CD4-positive, alpha-beta T cell treated with Interferon alpha-2 for 1 hour (primary cell): ENCODE measurements at regions not wholly inside any gene's neighbourhood (a gene's known extent, or its start where the extent isn't known, plus 50 kb on each side); places are given as distances from the start of the nearest gene placed in this dataset.

Source experiments
- DNase-seq, 2 donors: peaks; one replicate each; pipeline ENCODE4 v3.0.0-alpha.2; 2020 to 2022

DNA sequence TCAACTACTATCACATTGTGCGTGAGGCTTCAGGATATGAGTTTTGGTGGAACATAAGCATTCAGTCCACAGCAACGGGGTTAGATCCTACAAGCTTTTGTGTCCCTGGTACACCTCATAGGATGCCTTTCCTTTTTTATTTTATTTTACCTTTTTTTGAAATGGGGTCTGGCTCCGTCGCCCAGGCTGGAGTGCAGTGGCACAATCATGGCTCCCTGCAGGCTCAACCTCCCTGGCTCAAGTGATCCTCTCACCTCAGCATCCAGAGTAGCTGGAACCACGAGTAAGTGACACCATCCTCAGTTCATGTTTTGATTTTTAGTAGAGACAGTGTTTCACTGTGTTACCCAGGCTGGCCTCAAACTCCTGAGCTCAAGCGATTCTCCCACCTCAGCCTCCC is 86.0 kb upstream of the RAI14 start:
- DNase-seq = no peak

DNA sequence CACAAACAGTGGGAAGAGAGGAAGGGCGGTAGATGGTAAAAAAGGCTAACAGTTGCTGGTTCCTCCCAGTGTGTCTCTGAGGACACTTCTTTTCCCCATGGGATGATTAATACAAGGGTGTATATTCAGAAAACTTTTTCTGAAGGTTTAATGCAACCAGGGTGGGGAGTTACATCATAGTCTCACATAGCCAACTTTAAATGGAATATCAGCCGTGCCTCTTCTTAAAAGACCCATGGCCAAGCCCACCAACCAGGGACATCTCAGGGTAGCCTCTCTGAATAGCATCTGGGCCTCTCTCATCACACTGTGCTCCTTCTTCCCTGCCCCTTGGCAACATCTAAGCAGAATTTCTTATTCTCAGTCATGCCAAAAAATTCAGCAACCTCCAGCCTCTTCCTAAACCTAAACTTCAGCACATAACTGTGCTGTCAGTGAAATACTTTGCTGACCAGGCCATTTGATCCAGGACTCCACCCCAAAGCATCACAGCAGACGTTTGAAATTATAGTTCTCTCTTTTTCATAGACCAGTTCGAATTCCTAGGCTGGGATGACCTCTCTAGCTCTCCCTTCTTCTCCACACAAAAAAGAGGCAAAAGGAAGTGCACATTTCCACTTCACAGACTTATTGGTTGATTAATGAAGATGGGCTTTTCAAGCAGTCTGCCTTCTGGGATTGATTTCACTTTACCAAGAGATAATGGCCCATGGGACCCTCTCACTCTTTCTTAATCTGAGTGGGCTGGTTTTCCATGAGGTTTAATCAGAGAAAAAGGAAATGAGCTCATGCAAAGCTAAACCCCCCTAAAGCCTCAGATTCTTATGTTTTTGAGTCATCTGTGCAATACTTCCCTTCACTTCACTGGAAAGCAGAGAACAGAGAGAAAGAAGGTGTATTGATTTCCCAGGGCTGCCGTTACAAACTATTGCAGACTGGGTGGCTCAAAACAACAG is 85.1 kb upstream of the RAI14 start:
- no peak for DNase-seq

DNA sequence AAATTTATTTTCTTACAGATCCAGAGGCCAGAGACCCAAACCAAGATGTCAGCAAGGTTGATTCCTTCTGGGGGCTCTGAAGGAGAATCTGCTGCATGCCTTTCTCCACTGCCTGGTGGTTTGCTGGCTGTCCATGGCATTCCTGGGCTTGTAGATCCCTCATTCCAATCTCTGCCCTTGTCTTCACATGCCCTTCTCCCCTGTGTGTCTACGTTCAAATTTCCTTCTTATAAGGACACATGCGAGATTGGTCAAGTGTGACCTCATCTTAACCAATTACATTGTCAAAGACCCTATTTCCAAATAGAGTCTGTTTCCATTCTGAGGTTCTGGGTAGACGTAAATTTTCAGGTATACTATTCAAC is 84.5 kb upstream of the RAI14 start:
- DNase-seq = no peak

DNA sequence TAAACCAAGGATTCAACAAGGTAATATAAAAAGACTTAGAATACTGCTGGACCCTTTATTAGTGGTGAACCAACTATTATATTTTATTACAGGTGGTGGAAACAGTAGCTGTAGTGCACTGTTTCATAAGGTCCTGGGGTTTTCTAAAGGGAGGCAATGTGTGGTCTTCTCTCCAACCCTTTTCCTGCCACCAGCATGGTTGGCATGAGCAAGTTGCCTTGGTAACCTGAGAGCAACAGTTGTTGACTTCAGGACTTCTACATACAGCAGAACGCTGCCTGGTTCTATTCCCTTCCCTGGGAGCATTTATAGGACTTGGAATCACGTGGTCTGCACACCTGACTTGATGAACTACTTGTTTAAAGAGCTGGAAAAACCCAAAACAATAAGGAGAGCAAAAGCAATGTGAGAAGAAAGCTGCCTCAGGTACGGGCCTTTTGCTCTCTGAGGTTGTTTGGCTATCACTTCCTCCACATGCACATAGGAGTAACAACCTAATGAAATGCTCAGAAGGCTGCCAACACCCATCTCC is 81.1 kb upstream of the RAI14 start:
- no peak for DNase-seq

DNA sequence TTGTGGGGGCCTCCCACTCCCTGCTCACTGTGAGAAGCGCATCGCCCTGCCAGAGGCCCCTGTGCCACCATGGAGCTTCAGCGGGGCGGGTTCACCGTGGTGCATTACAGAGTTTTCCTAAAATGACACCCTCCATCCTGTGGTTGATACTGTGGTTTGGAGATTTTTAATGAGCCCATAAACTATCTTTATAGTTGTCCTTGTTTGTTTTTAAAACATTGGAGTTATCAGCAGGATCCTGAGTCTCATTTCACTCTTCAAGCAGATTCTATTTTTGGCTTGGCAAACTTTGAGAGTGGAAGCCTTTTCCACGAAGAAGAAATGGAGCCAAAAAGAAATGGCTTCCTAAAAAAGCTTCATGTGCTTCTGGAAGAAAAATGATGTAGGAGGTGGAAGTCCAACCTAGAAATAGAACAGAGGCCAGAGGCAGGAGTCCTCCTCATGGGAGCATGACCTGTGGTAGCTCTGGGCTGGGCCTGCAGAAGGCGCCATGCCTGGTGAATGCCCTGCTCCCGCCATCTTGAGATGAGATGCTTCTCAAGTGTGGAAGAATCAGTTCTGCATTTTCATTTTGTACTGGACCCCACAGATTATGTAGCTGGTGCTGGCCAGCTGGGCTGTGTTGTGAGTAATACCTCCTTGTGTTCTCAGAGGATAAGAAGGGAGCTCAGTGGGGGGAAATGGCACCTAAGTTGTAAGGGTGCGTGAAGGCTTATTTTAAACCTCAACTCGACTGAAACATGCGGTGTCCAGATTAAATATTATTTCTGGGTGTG is 79.0 kb upstream of the RAI14 start:
- no peak for DNase-seq

DNA sequence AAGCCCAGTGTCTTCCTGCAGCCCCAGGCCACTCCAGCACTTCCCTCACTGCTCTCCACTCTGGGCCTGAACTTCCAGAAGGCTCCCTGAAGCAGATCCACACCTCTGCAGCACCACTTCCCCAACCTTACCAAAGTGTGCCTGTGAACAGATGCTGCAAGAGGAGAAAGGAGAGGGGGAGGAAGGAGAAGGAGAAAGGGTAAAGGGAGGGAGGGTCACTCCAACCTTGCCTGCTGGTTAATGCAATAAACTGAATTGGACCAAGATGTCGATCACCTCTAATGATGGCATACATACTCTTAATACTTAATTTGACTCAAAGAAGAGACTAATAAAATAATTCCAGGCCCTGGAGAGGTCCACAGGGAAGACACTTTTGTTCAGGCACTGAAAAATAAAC is 77.2 kb upstream of the RAI14 start:
- no peak for DNase-seq

DNA sequence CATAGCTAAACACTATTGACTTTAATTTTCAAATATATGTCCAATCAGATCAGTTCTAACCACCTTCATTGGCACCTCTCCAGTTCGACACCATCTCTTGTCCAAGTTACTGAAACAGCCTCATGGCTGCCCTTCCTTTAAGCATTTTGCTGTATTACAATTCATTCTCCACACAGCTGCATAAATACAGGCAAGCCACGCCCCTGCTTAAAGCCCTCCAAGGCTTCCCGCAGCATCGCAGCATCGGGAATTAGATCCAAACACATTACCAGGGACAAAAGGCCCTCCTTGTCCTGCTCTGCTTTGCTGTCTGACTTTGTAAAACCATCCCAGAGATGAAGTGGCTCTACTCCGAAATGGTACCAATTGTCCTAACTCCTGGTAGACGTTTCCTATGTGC is 75.1 kb upstream of the RAI14 start:
- DNase-seq = no peak

DNA sequence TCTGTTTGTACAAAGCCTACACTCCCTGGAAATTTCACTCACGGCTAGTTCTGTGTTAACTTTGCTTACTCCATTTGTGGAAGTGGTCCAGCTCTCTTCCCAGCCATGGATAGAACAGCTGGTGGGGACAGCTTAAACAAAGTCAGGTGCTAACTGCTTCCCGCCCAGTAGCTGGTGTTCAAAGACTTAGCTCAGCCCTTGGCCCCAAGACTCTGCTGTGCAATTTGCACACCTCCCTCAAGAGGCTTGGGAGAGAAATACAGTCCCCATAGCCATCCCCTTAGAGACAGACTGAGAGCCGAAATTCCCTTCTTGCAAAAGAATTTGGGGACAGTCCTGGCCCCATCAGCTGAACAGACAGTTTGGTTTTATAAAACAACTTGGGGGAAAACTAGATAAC is 73.8 kb upstream of the RAI14 start:
- DNase-seq = no peak

DNA sequence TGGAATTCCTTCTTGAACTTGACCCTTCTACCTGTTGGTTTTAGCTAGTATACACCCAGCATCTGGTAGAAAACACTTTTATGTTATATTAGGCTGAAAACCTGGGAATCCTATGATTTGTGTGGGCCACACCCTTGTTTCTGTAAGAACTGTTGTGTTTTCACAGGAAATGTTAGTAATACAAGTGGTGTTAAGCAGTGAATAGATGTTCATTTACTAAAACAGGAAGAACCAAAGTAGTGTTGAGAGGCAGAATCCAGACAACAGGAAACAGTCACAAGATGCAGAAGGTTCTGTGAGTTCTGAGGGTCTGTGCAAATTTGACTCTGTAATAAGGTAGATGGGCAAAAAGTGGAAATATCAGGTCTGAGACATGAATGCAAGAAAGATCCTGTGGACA is 73.0 kb upstream of the RAI14 start:
- no peak for DNase-seq

DNA sequence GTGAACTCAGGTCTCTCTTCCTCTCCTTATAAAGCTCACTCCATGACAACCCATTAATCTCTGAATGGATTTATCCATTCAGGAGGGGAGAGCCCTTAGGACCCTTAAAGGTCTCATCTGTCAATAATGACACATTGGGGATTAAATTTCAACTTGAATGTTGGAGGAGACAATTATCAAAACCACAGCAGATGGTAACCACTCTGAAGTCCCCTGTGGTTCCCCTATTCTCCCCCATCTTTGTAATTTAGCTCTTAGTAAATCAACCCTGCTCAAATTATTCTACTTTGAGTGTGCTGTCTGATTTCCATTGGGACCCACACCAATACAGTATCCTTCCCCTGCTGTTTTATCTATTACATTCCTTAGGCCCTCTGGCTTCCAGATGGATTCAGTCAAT is 72.0 kb upstream of the RAI14 start:
- no peak for DNase-seq

DNA sequence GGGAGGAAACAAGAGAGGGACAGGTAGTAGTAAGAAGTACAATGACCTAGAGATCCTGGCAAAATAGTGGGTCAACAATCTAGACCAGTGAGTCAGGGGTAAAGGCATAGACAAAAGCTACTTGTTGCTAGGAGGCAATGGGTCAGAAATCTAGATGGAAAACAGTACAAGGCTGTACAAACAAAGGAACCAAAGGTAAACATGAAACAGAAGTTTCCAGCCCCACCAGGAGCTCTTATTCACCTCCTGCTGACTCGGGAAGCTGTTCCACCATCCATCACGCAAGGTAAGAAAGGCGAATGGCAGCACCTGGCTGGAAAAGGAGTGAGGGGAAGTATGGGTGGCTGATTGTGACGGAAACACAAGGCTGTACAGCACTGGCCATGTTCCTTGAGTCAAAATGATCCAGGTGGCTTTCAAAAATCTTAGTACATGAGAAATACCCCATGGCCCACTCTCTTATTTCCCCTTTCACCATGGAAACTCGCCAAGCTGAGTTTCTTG is 70.5 kb upstream of the RAI14 start:
- no peak for DNase-seq

DNA sequence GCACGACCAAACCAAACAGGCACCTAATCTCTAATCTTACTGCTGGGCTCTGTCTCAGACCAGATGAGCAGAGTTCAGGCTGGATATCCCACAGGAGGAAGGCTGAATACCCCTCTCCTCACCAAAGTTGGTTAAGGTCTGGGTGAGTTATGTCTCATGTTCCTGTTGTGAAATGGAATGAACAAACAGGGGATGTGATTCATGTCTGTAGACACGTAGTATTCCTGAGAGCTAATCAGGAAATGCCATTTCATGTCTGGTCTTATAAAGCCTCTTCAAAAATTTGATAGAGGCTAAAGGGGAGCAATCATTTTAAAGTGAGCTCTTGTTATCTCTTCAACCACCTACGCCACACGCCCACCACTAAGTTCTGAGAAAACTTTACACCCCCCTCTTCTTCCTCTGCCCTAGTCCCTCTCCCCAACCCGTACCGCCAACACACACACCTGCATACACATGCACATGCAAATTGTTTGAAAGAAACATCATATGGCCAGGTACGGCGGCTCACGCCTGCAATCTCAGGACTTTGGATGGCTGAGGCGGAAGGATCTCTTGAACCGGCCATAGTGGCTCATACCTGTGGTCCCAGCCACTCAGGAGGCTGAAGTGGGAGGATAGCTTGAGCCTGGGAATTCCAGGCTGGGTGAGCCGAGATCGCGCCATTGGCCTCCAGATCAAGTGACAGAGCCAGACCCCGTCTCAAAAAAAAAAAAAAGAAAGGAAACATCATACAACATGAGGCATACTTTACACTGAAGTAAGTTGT is 69.8 kb upstream of the RAI14 start:
- no peak for DNase-seq

DNA sequence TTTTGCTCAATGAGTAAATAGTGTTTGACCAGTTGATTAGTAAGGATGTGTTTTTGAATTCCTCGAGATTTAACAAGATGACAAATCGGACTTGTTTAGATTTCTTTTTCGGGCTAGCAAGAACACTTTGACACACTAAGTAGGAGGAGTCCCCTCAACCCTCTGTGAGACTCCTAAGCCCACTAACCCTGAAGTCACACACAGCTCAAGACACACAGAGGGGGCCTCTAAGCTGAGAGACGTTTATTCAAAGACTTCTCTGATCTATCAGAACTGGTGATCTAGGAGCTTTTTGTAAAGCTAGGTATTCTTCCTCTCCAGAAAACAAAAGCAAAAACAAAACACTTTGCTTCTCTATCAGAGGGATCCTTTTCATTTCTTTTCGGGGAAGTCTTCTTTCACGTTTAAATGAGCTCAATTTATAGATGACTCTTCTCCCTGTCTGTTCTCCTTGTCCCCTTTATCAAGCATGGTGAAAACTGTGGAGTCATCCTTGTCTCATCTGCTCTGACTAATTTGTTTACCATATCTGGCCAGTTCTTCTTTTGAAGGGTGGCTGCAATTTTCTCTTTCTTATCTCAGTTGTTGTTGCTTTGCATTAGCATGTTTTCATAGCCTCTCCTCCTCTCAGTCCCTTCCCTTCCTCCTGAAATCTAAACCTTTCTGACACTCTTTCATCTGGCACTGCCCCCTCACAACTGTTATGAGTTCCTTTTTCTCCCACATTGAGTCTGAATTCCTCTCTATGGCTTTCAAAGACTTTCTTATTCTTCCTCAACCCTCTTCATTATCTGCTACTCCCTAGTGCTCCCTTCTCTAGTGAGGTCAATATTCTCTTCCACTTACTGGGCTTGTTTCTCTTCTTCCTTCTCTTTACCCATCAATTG is 68.5 kb upstream of the RAI14 start:
- no peak for DNase-seq

DNA sequence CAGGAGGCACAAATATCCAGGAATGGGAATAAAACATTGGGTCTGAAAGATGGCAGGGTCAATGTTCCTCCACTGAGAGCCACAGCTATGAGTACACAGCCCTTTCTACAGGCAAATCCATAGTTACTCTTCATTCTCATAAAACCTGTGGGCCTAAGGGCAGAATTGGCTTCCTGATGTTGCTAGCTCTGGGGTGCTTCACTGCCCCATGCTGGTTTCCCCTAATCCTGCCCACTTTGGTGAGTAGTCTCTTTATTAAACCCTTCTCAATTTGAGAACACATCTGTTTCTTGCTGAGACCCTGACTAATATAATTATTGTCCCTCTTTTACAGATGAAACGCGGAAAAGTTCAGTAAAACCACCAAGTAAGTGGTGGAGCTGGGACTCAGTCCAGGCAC is 66.3 kb upstream of the RAI14 start:
- DNase-seq = no peak

DNA sequence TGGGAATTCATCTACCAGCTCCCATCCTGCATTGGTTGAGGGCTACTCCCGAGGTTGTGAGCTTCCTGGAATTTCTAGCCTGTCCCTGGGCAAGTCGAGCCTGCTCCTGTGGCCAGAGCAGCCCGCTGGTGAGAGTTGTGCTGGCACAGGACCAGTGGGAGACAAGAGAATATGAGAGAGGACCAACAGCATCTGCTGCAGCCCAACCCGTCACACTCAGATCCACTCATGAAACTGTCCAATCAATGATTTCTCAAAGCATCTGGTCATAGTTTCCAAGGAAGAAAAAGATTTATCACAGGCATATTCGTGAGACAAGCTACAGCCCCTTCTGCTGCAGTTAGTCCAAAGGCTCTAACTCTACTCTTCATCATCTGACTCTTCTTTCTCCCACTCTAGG is 64.4 kb upstream of the RAI14 start:
- DNase-seq = no peak

DNA sequence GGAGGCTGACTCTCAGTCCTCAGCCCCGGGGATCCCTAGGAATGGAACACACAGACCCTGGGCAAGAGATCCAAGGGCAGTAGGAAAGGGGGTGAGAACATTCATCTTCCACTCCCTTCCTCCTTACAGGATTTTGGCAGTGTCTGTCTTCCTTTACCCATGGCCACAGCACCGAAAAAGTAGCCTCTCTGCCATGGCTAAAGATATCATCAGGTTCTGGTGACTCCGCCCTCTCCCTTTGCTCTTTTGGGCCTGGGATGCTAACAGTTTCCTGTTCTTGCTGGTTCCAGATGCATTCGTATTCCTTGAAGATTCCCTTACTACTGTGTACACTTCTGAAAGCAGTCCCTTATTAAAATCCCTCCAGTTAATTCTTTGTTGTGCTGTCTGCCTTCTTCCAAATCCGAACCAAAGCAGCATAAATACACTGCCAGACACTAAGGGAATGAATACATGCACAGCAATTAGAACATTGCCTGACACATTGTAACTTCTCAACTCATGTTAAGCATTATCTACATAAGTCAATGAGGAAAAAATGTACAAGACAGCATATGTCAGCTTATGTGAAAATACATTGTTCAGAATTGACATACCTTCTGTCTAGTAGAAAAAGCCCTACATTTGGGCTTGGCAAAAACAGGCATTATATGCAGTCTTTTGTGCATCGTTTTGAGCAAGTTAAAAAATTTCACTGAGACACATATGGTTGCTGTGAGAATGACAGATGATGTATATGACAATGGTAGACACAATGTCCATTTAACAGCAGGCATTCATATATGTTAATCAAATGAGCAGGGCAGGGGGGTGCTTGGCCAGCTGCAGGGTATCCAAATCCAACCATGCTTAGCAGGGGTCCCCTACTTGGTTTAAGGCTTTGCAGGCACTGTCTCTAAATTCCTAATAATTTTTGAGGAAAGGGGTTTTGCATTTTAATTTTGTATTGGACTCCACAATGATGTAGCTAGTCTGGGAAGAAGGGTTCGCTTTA is 58.8 kb upstream of the RAI14 start:
- no peak for DNase-seq

DNA sequence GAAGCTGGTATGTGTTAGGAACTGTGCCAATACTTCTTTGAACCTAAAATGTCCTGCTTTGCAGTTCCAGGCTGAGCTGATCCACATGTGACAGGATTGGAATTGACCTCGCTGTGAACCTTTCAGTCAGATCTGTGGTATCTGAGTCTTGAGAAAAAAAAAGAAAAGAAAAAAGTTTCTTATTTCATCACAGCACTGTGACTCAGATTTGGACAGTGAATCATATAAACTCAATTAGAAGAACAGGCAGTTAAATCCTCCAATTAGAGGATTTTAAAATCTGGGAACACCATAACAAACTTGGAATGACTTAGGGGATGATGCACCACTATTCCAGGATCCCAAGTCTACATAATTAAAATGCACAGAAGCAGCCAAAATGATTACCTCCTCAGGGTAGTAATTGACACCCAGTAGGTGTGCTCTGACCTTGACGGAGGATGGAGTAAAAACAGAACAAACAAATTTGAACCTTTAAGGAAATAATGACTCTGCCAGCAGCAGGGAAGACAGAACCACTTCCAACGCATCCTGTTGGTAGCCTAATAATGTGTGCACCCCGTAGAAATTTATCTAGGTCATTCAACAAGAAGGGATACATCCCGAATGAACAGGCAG is 57.8 kb upstream of the RAI14 start:
- no peak for DNase-seq

DNA sequence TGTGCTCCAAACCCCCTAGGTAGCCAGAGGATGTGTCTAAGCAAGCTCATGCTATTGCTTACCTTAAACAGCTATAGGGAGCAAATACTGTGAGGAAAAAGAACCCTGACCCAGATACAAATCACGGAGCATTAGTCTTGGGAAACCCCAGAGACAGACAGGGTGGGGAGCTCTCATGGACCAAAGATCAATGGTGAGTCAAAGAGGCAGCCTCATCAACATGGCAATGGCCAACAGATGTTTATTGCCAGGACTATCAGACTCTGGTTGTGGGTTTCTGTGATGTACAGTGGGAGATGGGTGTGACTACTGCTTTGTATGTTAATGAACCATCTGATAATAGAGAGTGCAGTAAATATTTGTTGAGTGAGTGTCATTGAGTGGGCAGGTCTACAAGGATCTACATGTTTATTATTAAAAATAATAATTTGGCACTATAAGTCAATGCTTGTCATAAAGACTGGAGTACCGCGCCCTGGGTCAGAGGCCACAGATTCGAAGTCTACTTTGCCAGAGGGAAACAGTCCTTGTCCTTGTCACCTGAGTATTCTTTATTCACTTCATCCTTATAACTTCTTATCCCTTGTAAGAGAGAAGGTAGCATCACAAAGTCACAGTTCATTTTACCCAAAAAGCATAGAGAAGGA is 56.5 kb upstream of the RAI14 start:
- no peak for DNase-seq

DNA sequence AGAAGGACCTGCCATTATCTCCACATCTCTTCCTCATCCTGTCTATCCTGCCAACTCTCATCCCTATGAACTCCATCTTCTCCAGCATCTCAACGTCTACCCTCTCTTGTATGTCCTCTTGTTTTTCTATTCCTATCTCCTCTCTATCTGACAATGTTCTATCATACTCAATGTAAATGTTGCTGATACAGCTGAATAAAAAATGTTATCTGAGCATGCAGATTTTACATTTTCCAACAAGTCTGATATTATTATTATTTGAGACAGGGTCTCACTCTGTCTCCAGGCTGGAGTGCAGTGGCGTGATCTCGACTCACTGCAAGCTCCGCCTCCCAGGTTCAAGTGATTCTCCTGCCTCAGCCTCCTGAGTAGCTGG is 56.0 kb upstream of the RAI14 start:
- DNase-seq = no peak

DNA sequence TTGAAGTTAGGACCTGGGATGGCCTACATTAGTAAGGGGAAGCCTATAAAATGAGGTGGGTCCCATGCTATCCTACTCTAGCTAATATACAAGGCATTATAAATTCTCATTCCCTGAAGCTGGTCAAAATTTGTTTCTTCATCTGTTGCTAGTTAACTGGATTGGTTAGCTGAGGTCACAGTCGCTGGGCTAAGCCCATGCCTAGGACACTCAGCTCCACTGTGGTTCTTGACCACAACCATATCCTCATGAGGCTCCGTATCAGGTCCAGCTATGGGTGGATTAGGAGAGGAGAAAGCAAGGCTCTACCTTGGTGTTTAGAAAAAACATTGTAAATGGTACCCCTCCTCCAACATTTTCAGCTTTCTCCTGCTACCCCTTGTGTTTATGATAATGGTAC is 52.8 kb upstream of the RAI14 start:
- no peak for DNase-seq
